H1 (cell line): ENCODE measurements at regions not wholly inside any gene's neighbourhood (a gene's known extent, or its start where the extent isn't known, plus 50 kb on each side); places are given as distances from the start of the nearest gene placed in this dataset.

Experiments used
- CHD7 ChIP-seq: fragments of 300-600 bp; sonication (generic); IDR thresholded peaks from 2 replicates; pipeline ENCODE4 v1.7.1; 2012; ENCODE audit warnings: low read length, moderate library complexity, mild to moderate bottlenecking, inconsistent platforms; ENCODE audit not compliant: insufficient replicate concordance
- CTCF ChIP-seq, 3 experiments: IDR thresholded peaks; 1 replicate in 2 of 3; 2 replicates in 1 of 3; pipeline versions ENCODE4 v1.5.1 to v1.6.1; 2011; ENCODE audit warnings: low read length in 3 of 3, mild to moderate bottlenecking in 3 of 3, inconsistent platforms in 2 of 3, low read depth in 1 of 3, moderate library complexity in 1 of 3; ENCODE audit not compliant: insufficient read depth in 1 of 3; ENCODE audit errors: control extremely low read depth in 1 of 3
- RXRA ChIP-seq: IDR thresholded peaks from 2 replicates; pipeline ENCODE4 v1.6.1; 2011; ENCODE audit warnings: low read depth, mild to moderate bottlenecking, low read length, moderate library complexity; ENCODE audit not compliant: insufficient read depth

GRCh38 chr10:8312079-8312478, 257.6 kb downstream of the GATA3 start (continued):
- no peak for TF ChIP-seq CTCF (IDR thresholded peaks at IDR 0.05; ENCODE audit: control extremely low read depth in 1 of 3, insufficient read depth in 1 of 3, low read depth in 1 of 3, low read length in 3 of 3)
- TF ChIP-seq RXRA, result no peak
- TF ChIP-seq CHD7, result no peak
